ENCODE measurements at regions not wholly inside any gene's neighbourhood (a gene's known extent, or its start where the extent isn't known, plus 50 kb on each side); places are given as distances from the start of the nearest gene placed in this dataset.

- Histone ChIP-seq H3K27me3 (ENCODE audit: low read depth, low read length) (no peaks in the 10 kb centered on the region), H3K9me3 (ENCODE audit: insufficient read depth, low read length) (no peaks in the 10 kb centered on the region), H2AFZ (ENCODE audit: low read depth, low read length) (no peak overlapping the region), H3K79me2 (ENCODE audit: low read length) (no peaks in the 10 kb centered on the region), H3K4me2 (ENCODE audit: low read length) (no peak overlapping the region), H3K4me3 (ENCODE audit: low read length) (no peak overlapping the region), H3K36me3 (replicated peaks; ENCODE audit: low read depth, low read length) (no peaks in the 10 kb centered on the region), H3K4me1 (ENCODE audit: low read length) (no peaks in the 10 kb centered on the region), H3K9ac (ENCODE audit: low read length) (no peak overlapping the region), H3K27ac (ENCODE audit: low read length) (no peak overlapping the region), H4K20me1 (ENCODE audit: insufficient read depth, low read length) (no peaks in the 10 kb centered on the region)
- no peak for TF ChIP-seq CTCF (IDR thresholded peaks at IDR 0.05; ENCODE audit: low read depth, low read length)
- no peak for TF ChIP-seq EZH2phosphoT487 (IDR thresholded peaks at IDR 0.05; ENCODE audit: low read depth)
Observed at GRCh38 chr9:24721621-24722020, 175.9 kb upstream of the IZUMO3 start.

- no peak overlapping the region for H3K27ac ChIP-seq (ENCODE audit: low read length)
- H3K4me3 ChIP-seq (ENCODE audit: low read length) = no peak overlapping the region
- H3K36me3 ChIP-seq (replicated peaks; ENCODE audit: low read depth, low read length) = no peaks in the 10 kb centered on the region
- no peaks in the 10 kb centered on the region for H4K20me1 ChIP-seq (ENCODE audit: insufficient read depth, low read length)
- no peak overlapping the region for H3K4me2 ChIP-seq (ENCODE audit: low read length)
- H3K79me2 ChIP-seq (ENCODE audit: low read length) = no peaks in the 10 kb centered on the region
- H3K9ac ChIP-seq (ENCODE audit: low read length) = no peak overlapping the region
- H3K4me1 ChIP-seq (ENCODE audit: low read length) = no peaks in the 10 kb centered on the region
- no peak for TF ChIP-seq CTCF (IDR thresholded peaks at IDR 0.05; ENCODE audit: low read depth, low read length)
- TF ChIP-seq EZH2phosphoT487 (IDR thresholded peaks at IDR 0.05; ENCODE audit: low read depth) = no peak
- no peak overlapping the region for H2AFZ ChIP-seq (ENCODE audit: low read depth, low read length)
- H3K9me3 ChIP-seq (ENCODE audit: insufficient read depth, low read length) = no peaks in the 10 kb centered on the region
- no peaks in the 10 kb centered on the region for H3K27me3 ChIP-seq (ENCODE audit: low read depth, low read length)
Observed at GRCh38 chr9:24712206-24712605, 166.5 kb upstream of the IZUMO3 start.

GRCh38 chr9:24708814-24709213, 163.1 kb upstream of the IZUMO3 start:
- Histone ChIP-seq H3K27ac (ENCODE audit: low read length) (no peak overlapping the region), H3K4me1 (ENCODE audit: low read length) (no peaks in the 10 kb centered on the region), H3K4me2 (ENCODE audit: low read length) (no peak overlapping the region), H3K36me3 (replicated peaks; ENCODE audit: low read depth, low read length) (no peaks in the 10 kb centered on the region), H3K79me2 (ENCODE audit: low read length) (no peaks in the 10 kb centered on the region), H3K27me3 (ENCODE audit: low read depth, low read length) (no peaks in the 10 kb centered on the region), H3K9me3 (ENCODE audit: insufficient read depth, low read length) (peaks cover 3% of the 10 kb centered on the region; the same call in 1 of the 2 replicates), H2AFZ (ENCODE audit: low read depth, low read length) (no peak overlapping the region), H4K20me1 (ENCODE audit: insufficient read depth, low read length) (no peaks in the 10 kb centered on the region), H3K9ac (ENCODE audit: low read length) (no peak overlapping the region), H3K4me3 (ENCODE audit: low read length) (no peak overlapping the region)
- no peak for TF ChIP-seq CTCF (IDR thresholded peaks at IDR 0.05; ENCODE audit: low read depth, low read length)
- TF ChIP-seq EZH2phosphoT487 (IDR thresholded peaks at IDR 0.05; ENCODE audit: low read depth) = no peak

- H3K79me2 ChIP-seq (ENCODE audit: low read length) = no peaks in the 10 kb centered on the region
- peak overlapping the region; percentile 60; the same call in 1 of the 2 replicates for H2AFZ ChIP-seq (ENCODE audit: low read depth, low read length)
- H3K27ac ChIP-seq (ENCODE audit: low read length) = no peak overlapping the region
- H3K4me2 ChIP-seq (ENCODE audit: low read length) = peak overlapping the region; percentile 53
- H3K4me3 ChIP-seq (ENCODE audit: low read length) = peak overlapping the region; percentile 65
- TF ChIP-seq EZH2phosphoT487 (IDR thresholded peaks at IDR 0.05; ENCODE audit: low read depth) (no peak), CTCF (IDR thresholded peaks at IDR 0.05; ENCODE audit: low read depth, low read length) (peak; percentile 43)
- no peaks in the 10 kb centered on the region for H3K4me1 ChIP-seq (ENCODE audit: low read length)
- peaks cover 5% of the 10 kb centered on the region; the same call in 1 of the 2 replicates for H3K9me3 ChIP-seq (ENCODE audit: insufficient read depth, low read length)
- H3K9ac ChIP-seq (ENCODE audit: low read length) = no peak overlapping the region; the same call in 1 of the 2 replicates
- H3K27me3 ChIP-seq (ENCODE audit: low read depth, low read length) = no peaks in the 10 kb centered on the region
- H3K36me3 ChIP-seq (replicated peaks; ENCODE audit: low read depth, low read length) = no peaks in the 10 kb centered on the region
- H4K20me1 ChIP-seq (ENCODE audit: insufficient read depth, low read length) = no peaks in the 10 kb centered on the region
Observed at GRCh38 chr9:24698881-24699518, 153.3 kb upstream of the IZUMO3 start.

All from OCI-LY3 (cell line).